ENCODE measurements at regions not wholly inside any gene's neighbourhood (a gene's known extent, or its start where the extent isn't known, plus 50 kb on each side); places are given as distances from the start of the nearest gene placed in this dataset.

DNA sequence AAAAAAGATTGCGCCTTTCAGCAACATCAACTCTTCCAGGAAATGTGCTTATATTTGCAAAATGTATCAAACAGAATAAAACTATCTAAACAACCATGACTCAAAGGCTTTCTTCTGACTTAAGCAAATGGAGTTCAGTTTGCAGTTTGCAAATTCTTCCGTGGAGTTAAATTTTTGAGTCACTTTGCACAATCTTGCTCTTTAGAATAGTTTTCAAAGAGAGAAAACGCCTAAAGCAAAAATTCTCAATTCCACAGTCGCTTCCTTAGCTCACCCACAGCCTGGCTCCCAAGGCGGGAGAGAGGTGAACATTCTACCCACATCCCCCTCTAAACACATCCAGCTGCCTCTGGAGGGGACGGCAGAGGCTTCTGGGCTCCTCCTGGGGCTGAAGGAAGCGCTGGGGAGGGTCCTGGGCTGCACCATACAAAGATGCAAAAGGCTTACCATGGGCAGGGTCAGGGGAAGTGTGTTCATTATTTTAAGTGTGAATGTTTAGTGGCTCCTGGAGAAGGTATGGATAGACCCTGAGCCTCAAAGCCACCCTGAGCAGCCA is 1487.3 kb downstream of the TBC1D22A start:
- in situ Hi-C loops (cut with HindIII; ENCODE audit: low pct_unique_long_range_greater_than_20kb, low sequenced_read_pairs) = no loop called here
- no peak for DNase-seq (ENCODE audit: low read depth, low spot score)

DNA sequence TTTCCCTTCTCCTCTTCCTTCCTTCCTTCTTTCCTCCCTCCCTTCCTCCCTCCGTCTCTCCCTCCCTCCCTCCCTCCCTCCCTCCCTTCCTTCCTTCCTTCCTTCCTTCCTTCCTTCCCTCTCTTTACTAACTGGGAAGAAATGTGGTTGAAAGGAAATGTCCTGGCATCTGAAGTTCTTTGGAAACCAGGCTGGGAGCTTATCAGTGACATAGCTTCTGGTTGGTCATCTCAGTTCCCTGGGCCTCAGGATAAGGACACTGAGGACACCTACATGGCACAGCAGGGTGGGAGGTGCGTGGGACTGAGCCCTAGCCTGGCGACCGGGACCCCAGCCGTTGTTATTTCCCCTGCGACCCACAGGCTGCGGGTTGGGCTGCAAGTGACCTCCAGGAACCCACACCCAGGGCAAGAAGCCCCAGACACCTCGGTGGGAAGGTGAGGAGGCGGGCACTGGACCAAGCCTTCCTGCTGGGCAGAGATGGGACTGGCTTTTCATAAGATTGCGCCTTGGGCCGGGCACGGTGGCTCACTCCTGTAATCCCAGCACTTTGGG is 1486.5 kb downstream of the TBC1D22A start:
- DNase-seq (ENCODE audit: low read depth, low spot score) = no peak
- in situ Hi-C loops (cut with HindIII; ENCODE audit: low pct_unique_long_range_greater_than_20kb, low sequenced_read_pairs) = no loop called here

DNA sequence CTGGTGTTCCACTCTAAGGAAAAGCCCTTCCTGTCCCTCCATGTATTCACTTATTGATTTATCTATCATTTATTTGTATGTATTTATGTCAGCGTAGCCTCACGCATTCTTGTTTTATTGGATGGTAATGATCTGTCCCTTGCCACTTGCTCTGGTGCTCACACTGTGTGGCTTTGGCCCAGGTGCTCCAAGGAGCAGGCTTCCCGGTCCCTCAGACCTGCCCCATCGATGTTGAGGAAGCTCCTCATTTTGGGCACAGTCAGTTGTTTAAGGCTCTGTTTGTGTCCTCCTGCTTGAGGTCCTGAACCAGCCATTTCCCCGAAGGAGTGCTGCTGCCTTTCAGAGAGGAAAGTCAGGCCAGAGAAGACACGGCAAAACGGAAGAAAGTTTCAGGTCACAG is 1485.4 kb downstream of the TBC1D22A start:
- in situ Hi-C loops (cut with HindIII; ENCODE audit: low pct_unique_long_range_greater_than_20kb, low sequenced_read_pairs) = no loop called here
- no peak for DNase-seq (ENCODE audit: low read depth, low spot score)

DNA sequence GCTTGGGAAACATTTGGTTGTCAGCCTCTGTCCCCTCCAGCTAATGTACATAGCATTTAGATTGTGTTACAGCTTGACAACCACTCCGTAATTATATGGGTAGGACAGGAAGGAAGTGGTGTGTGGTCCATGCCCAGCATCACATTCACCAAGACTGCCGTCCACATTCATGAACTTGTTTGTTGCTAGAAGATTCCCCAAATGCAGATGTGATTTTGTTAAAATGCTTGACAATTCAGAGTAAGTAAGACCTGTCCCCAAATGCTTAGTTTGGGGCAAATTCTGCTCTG is 1482.7 kb downstream of the TBC1D22A start:
- in situ Hi-C loops (cut with HindIII; ENCODE audit: low pct_unique_long_range_greater_than_20kb, low sequenced_read_pairs) = no loop called here
- no peak for DNase-seq (ENCODE audit: low read depth, low spot score)

DNA sequence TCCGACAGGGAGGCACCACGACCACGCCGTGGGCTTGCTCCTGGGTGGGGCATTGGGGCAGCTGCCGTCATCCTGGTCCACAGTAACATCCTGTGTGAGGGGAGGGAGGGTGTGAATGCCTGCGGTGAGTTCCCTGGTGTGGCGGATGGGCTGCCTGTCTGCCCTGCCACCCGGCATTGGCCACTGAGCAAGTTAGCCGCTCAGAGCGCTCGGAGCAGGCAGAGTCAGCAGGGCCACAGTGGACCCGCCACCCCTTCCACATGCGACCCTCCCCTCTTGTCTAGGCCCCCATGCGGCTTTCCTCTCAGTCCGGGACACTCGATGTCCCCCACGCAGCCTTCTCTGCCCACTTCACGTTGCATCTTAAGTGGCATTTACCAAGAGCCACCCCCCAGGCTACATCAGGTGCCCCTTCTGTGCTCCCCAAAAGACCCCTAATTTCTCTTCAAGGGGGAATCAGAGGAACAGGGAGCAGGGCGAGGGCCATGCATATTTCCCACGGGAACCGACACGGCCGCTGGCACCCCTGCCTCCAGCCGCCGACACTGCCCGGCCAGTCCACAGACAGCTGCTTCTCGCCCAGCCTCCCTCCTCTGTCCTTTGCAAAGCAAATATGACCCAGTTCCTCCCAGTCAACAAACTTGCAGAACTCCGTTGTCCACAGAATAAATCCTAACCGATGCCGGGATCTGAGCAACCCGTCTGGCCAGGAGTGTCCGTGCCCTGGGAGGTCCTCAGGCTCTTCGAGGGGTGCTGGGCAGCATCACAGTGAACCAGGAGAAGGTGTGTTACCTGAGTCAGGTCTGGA is 1482.1 kb downstream of the TBC1D22A start:
- DNase-seq (ENCODE audit: low read depth, low spot score) = no peak
- in situ Hi-C loops (cut with HindIII; ENCODE audit: low pct_unique_long_range_greater_than_20kb, low sequenced_read_pairs) = no loop called here

DNA sequence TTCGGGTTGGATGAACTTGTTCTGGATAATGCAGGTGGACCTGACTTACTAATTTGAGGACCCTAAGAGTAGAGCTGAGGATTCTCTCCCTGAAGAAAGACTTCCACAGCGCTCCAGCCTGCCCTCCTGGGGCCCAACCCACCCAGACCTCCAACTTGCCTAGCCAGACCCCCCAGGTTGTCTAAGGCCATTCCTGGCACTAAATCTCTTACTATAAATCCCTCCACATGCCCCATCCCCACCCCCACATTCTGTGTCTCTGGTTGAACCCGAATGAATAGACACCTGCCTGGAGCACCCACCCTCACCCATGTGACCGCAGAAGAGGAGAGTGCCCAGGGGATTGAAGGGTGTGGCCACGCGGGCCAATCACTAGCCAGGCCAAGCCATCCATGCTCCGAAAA is 1480.0 kb downstream of the TBC1D22A start:
- in situ Hi-C loops (cut with HindIII; ENCODE audit: low pct_unique_long_range_greater_than_20kb, low sequenced_read_pairs) = no loop called here
- DNase-seq (ENCODE audit: low read depth, low spot score) = no peak

DNA sequence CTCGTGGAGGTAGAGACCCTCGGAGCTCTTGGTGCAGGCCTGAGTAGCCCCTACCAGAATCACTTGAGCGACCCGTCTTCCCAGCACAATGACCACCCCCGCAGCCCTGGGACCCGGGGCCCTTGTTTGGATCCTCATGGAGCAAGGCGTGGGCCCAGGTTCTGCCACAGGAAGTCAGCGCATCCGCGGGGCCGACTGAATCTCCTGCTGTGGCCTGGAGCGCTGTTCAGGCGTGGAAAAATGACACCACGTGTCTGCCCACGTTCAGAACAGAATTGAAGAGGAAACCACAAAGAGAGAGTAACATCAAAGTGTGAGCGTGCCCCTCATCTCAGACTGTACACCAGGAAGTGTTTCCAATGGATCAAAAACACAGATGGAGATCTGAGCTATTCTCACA is 1479.2 kb downstream of the TBC1D22A start:
- DNase-seq (ENCODE audit: low read depth, low spot score) = no peak
- in situ Hi-C loops (cut with HindIII; ENCODE audit: low pct_unique_long_range_greater_than_20kb, low sequenced_read_pairs) = no loop called here

DNA sequence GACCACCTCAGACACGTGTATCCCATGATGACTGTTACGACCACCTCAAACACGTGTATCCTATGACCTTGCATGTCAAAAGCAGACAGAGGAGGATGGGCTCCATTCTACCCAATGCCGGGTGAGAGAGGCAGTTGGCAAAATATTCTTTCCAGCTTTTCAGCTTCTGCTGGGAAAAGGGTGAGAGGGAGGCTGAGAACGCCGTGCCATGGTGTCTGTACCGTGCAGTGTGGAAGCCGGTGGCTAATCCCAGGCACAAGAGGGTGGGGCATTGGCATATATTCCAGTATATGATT is 1478.4 kb downstream of the TBC1D22A start:
- no peak for DNase-seq (ENCODE audit: low read depth, low spot score)

DNA sequence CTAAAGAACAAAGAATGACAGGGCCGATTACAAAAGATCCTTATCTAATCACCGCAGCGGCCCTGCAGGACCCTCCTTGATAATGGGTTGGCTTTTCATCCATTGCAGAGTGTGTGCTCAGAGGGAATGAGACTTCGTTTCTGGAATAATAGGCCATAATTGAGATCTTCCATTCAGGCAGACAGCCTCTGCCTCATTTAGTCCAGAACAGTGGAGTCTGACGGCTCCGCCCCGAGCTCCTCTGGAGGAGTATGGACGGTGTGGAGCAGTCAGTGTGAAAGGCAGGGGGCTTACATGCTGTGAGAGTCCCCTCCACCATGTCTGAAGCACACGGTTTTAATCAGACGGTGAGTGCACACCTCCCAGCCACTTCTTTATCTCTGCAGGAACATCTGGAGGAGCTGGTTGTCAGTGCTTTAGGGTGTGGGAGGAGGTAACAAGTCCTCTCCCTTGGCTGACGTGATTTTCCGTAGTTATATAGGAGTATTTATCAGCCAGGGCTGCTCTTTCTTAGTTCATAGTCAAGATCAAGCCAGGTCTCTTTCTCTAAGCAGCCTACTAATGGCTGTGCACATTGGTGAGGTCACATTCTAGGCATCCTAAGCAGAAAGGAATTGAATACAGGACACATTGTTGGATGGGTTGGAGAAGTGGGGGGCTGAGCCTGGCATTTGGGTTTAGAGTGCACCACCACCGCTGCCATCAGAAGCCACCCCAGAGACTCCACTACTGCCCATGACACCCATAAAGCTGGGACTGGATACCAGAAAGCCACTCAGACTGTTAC is 1477.9 kb downstream of the TBC1D22A start:
- no peak for DNase-seq (ENCODE audit: low read depth, low spot score)
- in situ Hi-C loops (cut with HindIII; ENCODE audit: low pct_unique_long_range_greater_than_20kb, low sequenced_read_pairs) = no loop called here

More for the DNA sequence above, 1478.4 kb downstream of the TBC1D22A start:
- in situ Hi-C loops (cut with HindIII; ENCODE audit: low pct_unique_long_range_greater_than_20kb, low sequenced_read_pairs) = no loop called here

DNA sequence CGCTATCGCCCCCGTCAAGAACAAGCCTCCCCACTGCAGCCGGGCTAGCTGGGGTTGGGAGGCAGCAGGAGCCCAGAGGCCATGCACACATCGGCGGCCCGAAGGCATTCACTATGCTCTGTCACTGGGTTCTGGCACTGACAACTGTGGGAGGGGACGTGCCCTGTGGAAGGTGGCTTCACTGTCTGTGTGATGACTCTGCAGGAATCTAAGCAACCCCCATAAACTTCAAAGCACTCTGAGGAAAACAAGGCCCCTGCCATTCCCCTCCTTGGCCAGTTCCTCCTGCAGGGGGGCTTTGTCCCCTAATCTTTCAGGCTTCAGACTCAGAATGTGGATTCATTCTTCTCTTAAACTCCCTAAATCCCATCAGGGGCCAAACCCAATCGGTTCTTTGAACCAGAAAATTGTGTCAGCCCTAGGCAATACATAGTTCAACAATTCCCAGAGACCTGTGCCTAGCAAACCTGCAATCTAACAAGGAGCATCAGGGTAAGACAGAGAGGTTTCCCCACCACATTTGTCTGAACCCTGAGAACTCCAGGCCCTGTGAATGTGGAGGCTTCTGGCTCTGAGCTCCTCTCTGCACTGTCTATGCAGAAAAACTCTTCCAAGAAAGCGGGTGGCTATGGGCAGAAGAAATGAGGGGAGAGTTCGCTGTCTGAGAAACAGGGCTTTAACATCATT is 1477.2 kb downstream of the TBC1D22A start:
- in situ Hi-C loops (cut with HindIII; ENCODE audit: low pct_unique_long_range_greater_than_20kb, low sequenced_read_pairs) = no loop called here
- no peak for DNase-seq (ENCODE audit: low read depth, low spot score)

DNA sequence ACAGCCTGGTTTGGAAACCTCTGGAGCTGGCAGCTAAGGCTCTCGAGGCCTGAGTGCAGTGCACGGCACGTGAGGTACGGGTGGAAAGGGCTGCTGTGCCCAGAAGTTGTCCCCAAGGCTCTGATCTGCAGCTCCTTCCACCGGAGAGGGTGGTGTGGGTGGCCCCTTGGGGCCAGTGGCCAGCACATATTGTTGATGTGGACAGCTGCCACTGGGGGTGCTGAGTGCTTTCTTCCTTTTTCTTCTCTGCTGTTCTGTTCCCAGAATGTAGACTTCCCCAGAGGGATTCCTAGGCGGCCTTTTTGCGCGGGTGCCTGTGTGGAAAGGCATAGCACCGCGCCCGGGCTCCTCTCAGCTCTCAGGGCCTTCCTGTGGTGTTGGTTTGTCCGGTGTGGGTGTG is 1476.5 kb downstream of the TBC1D22A start:
- no peak for DNase-seq (ENCODE audit: low read depth, low spot score)
- in situ Hi-C loops (cut with HindIII; ENCODE audit: low pct_unique_long_range_greater_than_20kb, low sequenced_read_pairs) = no loop called here

DNA sequence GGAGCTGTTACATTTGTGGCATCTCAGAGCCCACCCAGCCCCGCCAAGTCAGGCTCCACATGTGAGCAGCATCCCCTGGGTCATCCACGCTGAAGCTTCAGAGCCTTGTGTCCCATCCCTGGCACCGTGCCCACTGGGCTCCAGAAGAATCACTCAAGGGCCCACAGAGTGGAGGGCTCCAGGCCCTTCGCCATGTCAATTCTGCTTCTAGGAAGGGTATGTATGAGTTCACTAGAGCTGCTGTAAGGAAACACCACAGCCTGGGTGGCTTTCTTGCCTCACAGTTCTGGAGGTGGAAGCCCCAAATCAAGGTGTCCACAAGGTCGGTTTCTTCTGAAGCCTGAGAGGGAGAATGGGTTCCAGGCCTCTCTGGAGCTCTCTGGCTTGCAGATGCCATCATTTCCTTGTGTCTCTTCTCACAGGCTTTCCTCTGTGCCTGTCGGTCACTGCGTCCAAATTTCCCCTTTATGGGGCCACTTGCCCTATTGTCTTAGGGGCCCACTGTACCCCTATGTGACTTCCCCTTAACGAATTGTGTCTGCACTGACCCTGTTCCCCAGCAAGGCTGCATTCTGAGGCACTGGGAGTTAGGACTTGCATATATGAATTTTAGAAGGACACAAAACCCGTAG is 1476.0 kb downstream of the TBC1D22A start:
- in situ Hi-C loops (cut with HindIII; ENCODE audit: low pct_unique_long_range_greater_than_20kb, low sequenced_read_pairs) = no loop called here
- DNase-seq (ENCODE audit: low read depth, low spot score) = no peak

DNA sequence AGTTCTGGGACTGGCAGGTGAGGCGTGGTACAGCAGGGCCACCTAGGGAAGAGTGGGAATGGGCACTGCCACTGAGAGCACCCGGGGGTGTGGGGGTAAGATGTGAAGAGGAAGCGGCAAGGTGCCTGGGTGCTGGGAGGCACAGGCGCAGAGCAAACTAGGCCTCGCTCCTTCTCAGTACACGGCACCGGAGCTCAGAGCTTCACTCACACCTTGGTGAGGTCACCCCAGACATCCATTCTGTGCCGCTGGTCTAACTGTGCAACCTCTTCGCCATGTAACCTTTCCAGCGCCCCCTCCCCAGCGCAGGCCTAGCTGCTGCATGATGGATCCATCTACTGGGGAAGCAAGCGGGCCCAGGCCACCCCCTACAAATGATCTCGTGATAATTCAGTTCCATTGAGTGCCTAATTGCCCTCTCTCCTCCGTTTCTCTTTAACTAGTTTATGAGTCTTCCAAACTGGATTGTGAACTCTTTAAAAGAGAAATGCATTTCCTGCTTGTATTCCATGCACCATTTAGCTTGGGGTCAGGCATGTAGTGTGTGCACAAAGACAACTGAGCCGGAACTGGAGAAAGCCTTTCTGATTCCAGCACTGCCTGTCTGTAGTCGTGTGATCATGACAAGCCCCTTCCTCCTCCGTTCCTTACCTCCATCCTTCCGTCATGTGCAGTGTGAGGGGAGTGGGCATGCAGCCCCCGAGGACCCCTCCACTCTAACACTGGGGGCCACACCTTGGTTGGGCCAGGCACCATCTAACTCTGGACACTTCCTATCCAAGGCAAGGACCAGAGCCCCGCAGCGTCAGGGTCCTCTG is 1475.2 kb downstream of the TBC1D22A start:
- DNase-seq (ENCODE audit: low read depth, low spot score) = no peak
- in situ Hi-C loops (cut with HindIII; ENCODE audit: low pct_unique_long_range_greater_than_20kb, low sequenced_read_pairs) = no loop called here

DNA sequence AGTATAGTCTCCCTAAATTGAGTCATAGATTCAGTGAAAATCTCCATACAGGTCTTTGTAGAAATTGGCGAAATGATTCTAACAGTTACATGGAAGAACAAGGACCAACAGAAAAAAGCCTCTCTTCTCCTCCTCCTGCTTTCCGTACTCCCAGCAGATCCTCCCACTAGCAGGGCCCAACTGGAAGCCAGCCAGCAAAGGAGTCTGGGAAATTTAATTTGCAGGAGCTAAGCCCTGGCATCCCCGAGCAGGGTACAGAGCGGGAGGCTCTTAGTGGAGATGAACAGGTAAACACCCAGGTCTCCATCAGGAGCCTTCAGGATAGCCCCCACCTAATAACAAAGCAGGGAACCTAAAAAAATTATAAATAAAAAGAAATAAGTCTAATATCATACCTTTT is 1473.8 kb downstream of the TBC1D22A start:
- DNase-seq (ENCODE audit: low read depth, low spot score) = no peak
- in situ Hi-C loops (cut with HindIII; ENCODE audit: low pct_unique_long_range_greater_than_20kb, low sequenced_read_pairs) = no loop called here

DNA sequence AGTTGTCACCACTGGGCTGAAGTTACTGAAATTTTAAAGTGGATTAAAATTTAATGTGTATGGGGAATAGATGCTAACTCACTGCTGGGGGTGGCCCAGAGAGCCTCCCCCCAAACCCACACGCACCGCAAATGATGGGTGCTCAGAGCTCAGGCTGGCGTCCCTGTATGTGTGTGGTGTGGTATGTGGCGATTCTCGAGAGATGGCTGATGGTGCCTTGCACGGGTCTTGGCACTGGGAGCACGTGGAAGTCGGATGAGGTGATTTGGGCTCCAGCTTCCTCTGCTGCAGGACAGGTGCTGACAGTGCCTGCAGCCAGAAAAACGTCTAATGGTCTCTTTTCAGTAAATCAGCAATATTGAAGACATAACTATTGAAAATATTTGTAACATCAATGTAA is 1473.3 kb downstream of the TBC1D22A start:
- in situ Hi-C loops (cut with HindIII; ENCODE audit: low pct_unique_long_range_greater_than_20kb, low sequenced_read_pairs) = no loop called here
- DNase-seq (ENCODE audit: low read depth, low spot score) = no peak

DNA sequence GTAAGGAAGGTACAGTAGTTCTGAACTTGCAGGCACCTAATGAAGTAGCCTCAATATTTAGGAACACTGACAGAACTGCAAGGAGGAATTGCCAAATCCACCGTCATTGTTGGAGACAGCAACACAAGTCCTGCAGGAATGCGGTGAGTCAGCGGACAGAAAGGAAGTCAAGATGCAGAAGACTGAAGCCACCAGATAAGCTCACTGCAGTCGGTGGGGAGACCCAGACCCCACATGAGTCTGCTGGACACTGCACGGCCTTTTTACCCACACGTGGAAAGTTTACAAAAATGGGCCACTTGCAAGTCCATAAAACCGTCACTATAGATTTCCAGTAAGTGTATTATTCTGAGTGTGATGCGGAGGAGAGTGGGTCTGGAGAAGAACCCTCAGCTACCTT is 1471.6 kb downstream of the TBC1D22A start:
- DNase-seq (ENCODE audit: low read depth, low spot score) = no peak
- in situ Hi-C loops (cut with HindIII; ENCODE audit: low pct_unique_long_range_greater_than_20kb, low sequenced_read_pairs) = no loop called here

DNA sequence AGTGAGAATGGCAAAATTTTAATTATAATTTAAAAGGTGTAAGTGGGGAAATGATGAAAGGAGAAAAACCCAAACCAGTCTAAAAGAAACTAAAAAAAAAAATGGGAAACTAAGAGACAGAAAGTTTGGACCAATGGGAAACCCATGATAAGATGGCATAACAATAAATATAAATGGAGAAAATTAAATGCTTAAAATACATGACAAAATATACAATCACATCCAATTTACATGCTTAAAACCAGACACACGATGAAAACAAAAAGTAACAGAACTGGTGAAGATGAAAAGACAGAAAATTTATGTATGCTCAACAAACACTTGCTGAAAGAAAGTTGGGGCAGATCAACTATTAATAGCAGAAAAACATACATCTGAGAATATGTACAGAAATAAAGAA is 1471.1 kb downstream of the TBC1D22A start:
- no peak for DNase-seq (ENCODE audit: low read depth, low spot score)
- in situ Hi-C loops (cut with HindIII; ENCODE audit: low pct_unique_long_range_greater_than_20kb, low sequenced_read_pairs) = no loop called here

All from SK-MEL-5 (cell line).